HEK293 (cell line): ENCODE measurements at regions not wholly inside any gene's neighbourhood (a gene's known extent, or its start where the extent isn't known, plus 50 kb on each side); places are given as distances from the start of the nearest gene placed in this dataset.

Source experiments
- KLF10 ChIP-seq: fragments of 450-650 bp; IDR thresholded peaks from 2 replicates; pipeline ENCODE4 v1.5.1; 2018; ENCODE audit warnings: missing biosample characterization, mild to moderate bottlenecking, missing genetic modification characterization
- KLF16 ChIP-seq: fragments of 450-650 bp; formaldehyde crosslinking; IDR thresholded peaks from 2 replicates; pipeline ENCODE4 v1.5.1; 2017; ENCODE audit warnings: missing biosample characterization, missing genetic modification characterization
- MZF1 ChIP-seq: fragments of 450-650 bp; formaldehyde crosslinking; IDR thresholded peaks from 2 replicates; pipeline ENCODE4 v1.5.1; 2017; ENCODE audit warnings: missing biosample characterization, missing genetic modification characterization, borderline replicate concordance
- ZNF202 ChIP-seq: fragments of 450-650 bp; formaldehyde crosslinking; IDR thresholded peaks from 2 replicates; pipeline ENCODE4 v1.5.1; 2016; ENCODE audit warnings: missing biosample characterization, missing genetic modification characterization, borderline replicate concordance
- ZNF549 ChIP-seq: fragments of 450-650 bp; IDR thresholded peaks from 2 replicates; pipeline ENCODE4 v1.5.1; 2018; ENCODE audit warnings: missing biosample characterization, missing genetic modification characterization, mild to moderate bottlenecking, inconsistent platforms, moderate library complexity
- ZNF707 ChIP-seq: fragments of 450-650 bp; formaldehyde crosslinking; IDR thresholded peaks from 2 replicates; pipeline ENCODE4 v1.5.1; 2016; ENCODE audit warnings: missing biosample characterization, missing genetic modification characterization
- ZNF792 ChIP-seq: fragments of 450-650 bp; formaldehyde crosslinking; IDR thresholded peaks from 2 replicates; pipeline ENCODE4 v1.5.1; 2016; ENCODE audit warnings: missing biosample characterization, missing genetic modification characterization
- ZNF830 ChIP-seq: fragments of 450-650 bp; IDR thresholded peaks from 2 replicates; pipeline ENCODE4 v1.5.0; 2018; ENCODE audit warnings: missing biosample characterization, missing genetic modification characterization, low read depth, mild to moderate bottlenecking, moderate library complexity
- TF ChIP-seq, protein P1 (sequence below): fragments of 450-650 bp; formaldehyde crosslinking; IDR thresholded peaks from 2 replicates; pipeline ENCODE4 v1.5.1; 2016; ENCODE audit warnings: missing biosample characterization, missing genetic modification characterization

DNA sequence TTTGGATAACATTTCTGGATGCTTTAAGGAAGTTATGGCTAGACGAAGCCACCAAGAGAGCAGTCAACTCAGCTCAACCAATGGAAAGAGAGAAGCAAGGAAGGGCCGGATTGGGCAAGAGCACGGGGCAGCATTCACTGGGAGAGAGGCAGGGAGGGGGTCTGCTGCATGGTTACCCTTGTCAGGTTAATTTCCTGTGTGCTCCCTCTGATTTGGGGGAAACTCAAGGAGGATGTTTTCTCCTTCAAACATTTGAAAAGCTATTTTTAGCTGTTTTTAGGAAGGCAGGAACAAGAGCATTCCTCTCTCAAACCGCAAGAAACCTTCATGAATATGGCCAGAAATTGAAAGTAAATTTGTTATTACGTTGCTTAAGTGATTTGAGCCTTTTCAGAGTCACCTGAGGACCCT is 118.5 kb upstream of the ZFHX3 start:
- TF ChIP-seq, protein P1, sequence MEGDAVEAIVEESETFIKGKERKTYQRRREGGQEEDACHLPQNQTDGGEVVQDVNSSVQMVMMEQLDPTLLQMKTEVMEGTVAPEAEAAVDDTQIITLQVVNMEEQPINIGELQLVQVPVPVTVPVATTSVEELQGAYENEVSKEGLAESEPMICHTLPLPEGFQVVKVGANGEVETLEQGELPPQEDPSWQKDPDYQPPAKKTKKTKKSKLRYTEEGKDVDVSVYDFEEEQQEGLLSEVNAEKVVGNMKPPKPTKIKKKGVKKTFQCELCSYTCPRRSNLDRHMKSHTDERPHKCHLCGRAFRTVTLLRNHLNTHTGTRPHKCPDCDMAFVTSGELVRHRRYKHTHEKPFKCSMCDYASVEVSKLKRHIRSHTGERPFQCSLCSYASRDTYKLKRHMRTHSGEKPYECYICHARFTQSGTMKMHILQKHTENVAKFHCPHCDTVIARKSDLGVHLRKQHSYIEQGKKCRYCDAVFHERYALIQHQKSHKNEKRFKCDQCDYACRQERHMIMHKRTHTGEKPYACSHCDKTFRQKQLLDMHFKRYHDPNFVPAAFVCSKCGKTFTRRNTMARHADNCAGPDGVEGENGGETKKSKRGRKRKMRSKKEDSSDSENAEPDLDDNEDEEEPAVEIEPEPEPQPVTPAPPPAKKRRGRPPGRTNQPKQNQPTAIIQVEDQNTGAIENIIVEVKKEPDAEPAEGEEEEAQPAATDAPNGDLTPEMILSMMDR (tag by site-specific recombination) = no peak
- TF ChIP-seq KLF10 (tag by site-specific recombination) = no peak
- TF ChIP-seq ZNF792 (tag by site-specific recombination) = no peak
- no peak for TF ChIP-seq MZF1 (tag by site-specific recombination)
- TF ChIP-seq ZNF549 (tag by site-specific recombination) = no peak
- TF ChIP-seq ZNF707 = no peak
- no peak for TF ChIP-seq ZNF202 (tag by site-specific recombination)
- TF ChIP-seq KLF16 (tag by site-specific recombination) = no peak
- no peak for TF ChIP-seq ZNF830 (tag by site-specific recombination)
